Neural cell (in vitro differentiated cells): ENCODE measurements at regions not wholly inside any gene's neighbourhood (a gene's known extent, or its start where the extent isn't known, plus 50 kb on each side); places are given as distances from the start of the nearest gene placed in this dataset.

ENCODE experiments used
- H2AFZ ChIP-seq: fragments of 200-600, 300-800 bp; sonication (generic), shearing (Covaris generic); 2 replicates; pipeline ENCODE4 v1.6.0; 2014; ENCODE audit warnings: low read depth, mild to moderate bottlenecking, antibody characterized with exemption, low read length, moderate library complexity
- H3F3A ChIP-seq: fragments of 200-600 bp; shearing (Covaris generic); 2 replicates; pipeline ENCODE4 v1.6.1; 2016; ENCODE audit warnings: mild to moderate bottlenecking, moderate library complexity, mixed read lengths, antibody characterized with exemption, low read length; ENCODE audit not compliant: insufficient read depth, poor library complexity, severe bottlenecking
- H3K27ac ChIP-seq: fragments of 200-600, 300-800 bp; sonication (generic), shearing (Covaris generic); 2 replicates; pipeline ENCODE4 v1.5.1; 2014; ENCODE audit warnings: mild to moderate bottlenecking, low read length, moderate library complexity
- H3K27me3 ChIP-seq: fragments of 300-800, 200-600 bp; sonication (generic), shearing (Covaris generic); 2 replicates; pipeline ENCODE4 v1.6.0; 2014; ENCODE audit warnings: mild to moderate bottlenecking, low read depth, low read length, moderate library complexity; ENCODE audit not compliant: insufficient read depth
- H3K36me3 ChIP-seq: fragments of 300-800, 200-600 bp; sonication (generic), shearing (Covaris generic); 2 replicates; pipeline ENCODE4 v1.5.1; 2014; ENCODE audit warnings: mild to moderate bottlenecking, antibody characterized with exemption, low read length, moderate library complexity; ENCODE audit not compliant: insufficient read depth
- H3K4me2 ChIP-seq: fragments of 300-800, 200-600 bp; sonication (generic), shearing (Covaris generic); 2 replicates; pipeline ENCODE4 v1.6.0; 2014; ENCODE audit warnings: mild to moderate bottlenecking, low read length
- H3K4me3 ChIP-seq: fragments of 300-800, 200-600 bp; sonication (generic), shearing (Covaris generic); 2 replicates; pipeline ENCODE4 v1.5.1; 2014; ENCODE audit warnings: mild to moderate bottlenecking, low read length, moderate library complexity
- H3K79me2 ChIP-seq: fragments of 200-600 bp; shearing (Covaris generic); replicated peaks from 2 replicates; pipeline ENCODE4 v1.6.0; 2014; ENCODE audit warnings: mild to moderate bottlenecking, low read length, moderate library complexity; ENCODE audit not compliant: insufficient read depth
- H3K9ac ChIP-seq: fragments of 300-800, 200-600 bp; sonication (generic), shearing (Covaris generic); 2 replicates; pipeline ENCODE4 v1.6.1; 2016; ENCODE audit warnings: mild to moderate bottlenecking, low read length, mixed read lengths
- H3K9me2 ChIP-seq: fragments of 200-600 bp; shearing (Covaris generic); 2 replicates; pipeline ENCODE4 v1.6.1; 2016; ENCODE audit warnings: mild to moderate bottlenecking, low read length, mixed read lengths; ENCODE audit not compliant: insufficient read depth
- H3K9me3 ChIP-seq: fragments of 200-600, 300-800 bp; sonication (generic), shearing (Covaris generic); 2 replicates; pipeline ENCODE4 v1.6.1; 2016; ENCODE audit warnings: mild to moderate bottlenecking, mixed run types, low read length, moderate library complexity, mixed read lengths
- H4K20me1 ChIP-seq: fragments of 200-600 bp; shearing (Covaris generic); 2 replicates; pipeline ENCODE4 v1.6.1; 2016; ENCODE audit warnings: mild to moderate bottlenecking, mixed run types; ENCODE audit not compliant: insufficient read depth
- CTCF ChIP-seq: fragments of 450-650 bp; IDR thresholded peaks from 2 replicates; pipeline ENCODE4 v1.5.1; 2014; ENCODE audit warnings: antibody characterized with exemption, mild to moderate bottlenecking, moderate library complexity; ENCODE audit not compliant: poor library complexity, severe bottlenecking
- EP300 ChIP-seq: fragments of 450-650 bp; conservative IDR thresholded peaks from 2 replicates; pipeline ENCODE4 v1.6.1; 2014; ENCODE audit warnings: antibody characterized with exemption, mild to moderate bottlenecking, moderate library complexity; ENCODE audit not compliant: poor library complexity, severe bottlenecking
- EZH2 ChIP-seq: fragments of 200-600, 300-800 bp; shearing (Covaris generic), sonication (generic); IDR thresholded peaks from 2 replicates; pipeline ENCODE4 v1.6.1; 2014; ENCODE audit warnings: antibody characterized with exemption, low read length, borderline replicate concordance, mild to moderate bottlenecking; ENCODE audit not compliant: insufficient read depth, poor library complexity, severe bottlenecking
- MXI1 ChIP-seq: fragments of 450-650 bp; conservative IDR thresholded peaks from 2 replicates; pipeline ENCODE4 v1.6.1; 2014; ENCODE audit warnings: antibody characterized with exemption, mild to moderate bottlenecking; ENCODE audit not compliant: poor library complexity, severe bottlenecking
- POLR2AphosphoS5 ChIP-seq: IDR thresholded peaks from 2 replicates; pipeline ENCODE4 v1.6.1; 2012
- RAD21 ChIP-seq: fragments of 450-650 bp; conservative IDR thresholded peaks from 2 replicates; pipeline ENCODE4 v1.6.1; 2014; ENCODE audit warnings: antibody characterized with exemption, mild to moderate bottlenecking, moderate library complexity
- REST ChIP-seq: IDR thresholded peaks from 2 replicates; pipeline ENCODE4 v1.6.1; 2012; ENCODE audit warnings: borderline replicate concordance
- SMC3 ChIP-seq: fragments of 450-650 bp; conservative IDR thresholded peaks from 2 replicates; pipeline ENCODE4 v1.6.1; 2014; ENCODE audit warnings: antibody characterized with exemption, mild to moderate bottlenecking, moderate library complexity; ENCODE audit not compliant: poor library complexity
- TAF1 ChIP-seq: IDR thresholded peaks from 2 replicates; pipeline ENCODE4 v1.6.1; 2012; ENCODE audit warnings: low read depth

- H2AFZ ChIP-seq = no peak overlapping the region
- H3K27ac ChIP-seq = no peak overlapping the region
- H3K36me3 ChIP-seq = no peaks in the 10 kb centered on the region
- H3K9me3 ChIP-seq = peaks cover 3% of the 10 kb centered on the region
- no peaks in the 10 kb centered on the region for H3K27me3 ChIP-seq
- H4K20me1 ChIP-seq = no peaks in the 10 kb centered on the region
- no peaks in the 10 kb centered on the region for H3K79me2 ChIP-seq
- H3K4me3 ChIP-seq = no peak overlapping the region
- no peaks in the 10 kb centered on the region for H3F3A ChIP-seq
- no peak overlapping the region for H3K9ac ChIP-seq
- H3K9me2 ChIP-seq = no peaks in the 10 kb centered on the region
- no peak overlapping the region for H3K4me2 ChIP-seq
- TF ChIP-seq MXI1 (no peak), TAF1 (no peak), SMC3 (no peak), RAD21 (no peak), REST (no peak), EZH2 (no peak), POLR2AphosphoS5 (no peak), EP300 (no peak), CTCF (no peak)
Observed at GRCh38 chr4:27304751-27305150, 444.1 kb downstream of the STIM2 start.

- Histone ChIP-seq H3K36me3 (no peaks in the 10 kb centered on the region), H3K27me3 (no peaks in the 10 kb centered on the region), H3K9me2 (no peaks in the 10 kb centered on the region), H3K9ac (no peak overlapping the region), H4K20me1 (no peaks in the 10 kb centered on the region), H3F3A (no peaks in the 10 kb centered on the region), H3K4me3 (no peak overlapping the region), H3K27ac (no peak overlapping the region), H3K9me3 (peaks cover 3% of the 10 kb centered on the region), H2AFZ (no peak overlapping the region), H3K79me2 (no peaks in the 10 kb centered on the region), H3K4me2 (no peak overlapping the region)
- TF ChIP-seq EZH2 = no peak
- no peak for TF ChIP-seq SMC3
- no peak for TF ChIP-seq REST
- no peak for TF ChIP-seq POLR2AphosphoS5
- no peak for TF ChIP-seq TAF1
- TF ChIP-seq EP300 = no peak
Observed at GRCh38 chr4:27305246-27305645, 444.6 kb downstream of the STIM2 start.
